GM18951 (cell line): ENCODE measurements at regions not wholly inside any gene's neighbourhood (a gene's known extent, or its start where the extent isn't known, plus 50 kb on each side); places are given as distances from the start of the nearest gene placed in this dataset.
"Not testable (repeated sequence)": the region's sequence is repeated elsewhere in the genome, so short reads cannot be mapped to it uniquely, and the experiment has no call there.

Experiments used
- in situ Hi-C: fragments of 300-500 bp; cut with MboI; formaldehyde crosslinking; loops from one replicate; pipeline ENCODE4 v1.12.0; 2022; ENCODE audit warnings: low sequenced_read_pairs, mixed read lengths, inconsistent platforms; ENCODE audit not compliant: unreplicated experiment

DNA sequence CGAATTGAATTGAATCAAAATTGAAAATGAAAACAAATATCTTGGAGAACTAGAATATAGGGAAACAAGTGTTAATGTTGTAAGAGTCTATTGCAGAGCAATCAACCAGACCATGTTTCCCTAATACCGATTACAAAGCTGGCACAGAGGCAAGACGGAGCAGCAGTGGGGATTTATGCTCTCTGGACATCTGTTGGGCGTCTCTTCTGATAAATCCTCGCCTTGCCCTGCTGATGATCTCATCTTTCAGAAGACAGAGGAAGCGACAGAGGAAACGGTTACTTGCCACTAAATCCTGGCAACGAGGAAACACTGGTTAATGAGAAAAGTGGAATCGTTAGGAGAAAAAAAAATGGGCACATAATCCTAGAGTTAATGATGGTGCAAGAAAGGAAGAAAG, 112.4 kb upstream of the RRN3 start:
- in situ Hi-C loops = not testable (repeated sequence)

DNA sequence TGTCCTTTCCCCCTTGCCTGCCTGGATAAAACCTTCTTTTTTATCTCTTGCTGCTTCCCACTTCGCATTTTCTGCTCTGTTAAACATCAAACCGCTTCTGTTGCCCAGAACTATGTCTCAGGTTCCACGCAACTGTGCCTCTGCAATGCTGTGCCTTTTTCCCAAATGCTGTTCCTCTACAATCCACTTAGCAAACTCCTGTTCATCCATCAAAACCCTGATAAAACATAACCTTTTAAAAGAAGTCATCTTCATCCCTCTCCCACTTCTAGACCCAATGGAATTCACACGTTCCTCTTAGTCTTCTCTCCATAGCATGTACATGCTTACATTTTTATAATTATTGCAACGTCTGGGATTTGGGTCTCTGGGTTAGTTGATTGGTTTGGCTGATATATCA, 111.9 kb upstream of the RRN3 start:
- in situ Hi-C loops = not testable (repeated sequence)

DNA sequence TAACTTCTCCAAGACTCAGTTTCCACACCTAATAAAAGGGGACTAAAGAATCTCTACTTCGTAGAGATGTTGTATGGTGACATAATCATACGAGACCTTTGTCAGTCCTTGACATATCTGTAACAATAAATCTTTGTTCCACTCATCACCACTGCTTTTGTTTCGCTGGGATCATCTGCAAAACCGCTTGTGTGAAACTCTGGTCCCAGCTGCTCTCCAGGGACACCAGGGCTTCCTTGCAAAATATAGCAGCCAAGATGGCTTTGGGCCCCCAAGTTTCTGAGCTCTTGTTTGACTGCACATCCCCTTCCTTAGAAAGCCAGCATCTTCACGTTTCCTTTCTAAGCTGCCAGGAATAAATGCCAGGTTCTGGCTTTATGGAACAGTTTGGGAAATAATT, 110.5 kb upstream of the RRN3 start:
- in situ Hi-C loops = not testable (repeated sequence)

DNA sequence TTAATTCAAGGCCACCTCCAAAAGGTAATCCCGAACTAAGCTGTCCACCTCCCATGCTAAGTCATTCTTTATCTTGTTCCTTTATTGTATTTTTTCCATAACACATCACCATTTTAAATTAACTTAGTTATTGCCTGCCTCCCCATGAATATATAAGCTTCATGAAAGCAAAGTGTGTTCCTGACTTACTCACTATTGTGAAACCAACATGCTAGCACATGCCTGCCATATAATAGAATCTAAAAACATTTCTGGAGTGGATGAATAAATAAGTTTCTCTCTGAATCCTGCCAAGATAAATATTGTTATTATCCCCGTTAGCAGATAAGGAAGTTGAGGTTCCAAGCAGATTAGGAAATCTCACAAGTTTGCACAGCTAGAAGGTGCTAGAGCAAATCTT, 98.7 kb upstream of the RRN3 start:
- in situ Hi-C loops = not testable (repeated sequence)

DNA sequence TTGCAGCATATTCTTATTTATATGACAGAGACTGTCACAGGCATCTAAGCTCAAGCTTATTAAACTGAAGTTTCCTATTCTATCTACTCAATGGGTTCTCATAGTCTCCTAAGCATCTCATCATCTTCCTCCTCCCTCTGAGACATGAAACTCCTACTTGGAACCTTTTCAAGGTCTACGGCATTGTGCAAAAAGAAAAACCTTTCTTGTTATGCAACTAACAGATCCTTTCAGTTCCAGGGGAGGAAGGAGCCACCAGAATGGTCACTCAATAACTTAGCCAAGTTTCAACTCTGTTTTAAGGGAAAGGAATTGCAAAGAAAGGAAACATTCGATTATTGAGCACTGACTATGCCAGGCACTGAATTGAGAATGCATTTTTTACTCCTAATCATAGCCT, 98.1 kb upstream of the RRN3 start:
- in situ Hi-C loops = not testable (repeated sequence)

DNA sequence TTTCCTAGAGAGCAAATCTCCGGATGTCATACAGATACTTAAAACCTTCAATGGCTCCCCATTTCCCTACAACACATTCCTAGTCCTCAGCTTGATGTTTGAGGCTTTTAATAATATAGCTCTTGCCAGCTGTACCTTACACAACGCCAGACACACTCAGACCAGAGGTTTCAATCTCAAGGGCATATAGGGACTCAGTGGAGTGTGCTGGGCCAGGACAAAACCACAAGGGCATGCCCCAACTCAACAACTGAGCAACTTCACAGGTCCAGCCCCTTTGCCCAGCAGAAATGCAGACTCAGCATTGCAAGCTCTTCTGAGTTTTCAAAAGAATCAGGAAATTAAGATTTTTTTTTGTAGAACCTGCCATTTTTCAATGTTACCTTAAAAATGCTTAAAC, 95.4 kb upstream of the RRN3 start:
- in situ Hi-C loops = not testable (repeated sequence)
